ENCODE measurements at regions not wholly inside any gene's neighbourhood (a gene's known extent, or its start where the extent isn't known, plus 50 kb on each side); places are given as distances from the start of the nearest gene placed in this dataset.
A peak's percentile ranks its signal among the peaks of the same experiment; 100 is the strongest.

DNA sequence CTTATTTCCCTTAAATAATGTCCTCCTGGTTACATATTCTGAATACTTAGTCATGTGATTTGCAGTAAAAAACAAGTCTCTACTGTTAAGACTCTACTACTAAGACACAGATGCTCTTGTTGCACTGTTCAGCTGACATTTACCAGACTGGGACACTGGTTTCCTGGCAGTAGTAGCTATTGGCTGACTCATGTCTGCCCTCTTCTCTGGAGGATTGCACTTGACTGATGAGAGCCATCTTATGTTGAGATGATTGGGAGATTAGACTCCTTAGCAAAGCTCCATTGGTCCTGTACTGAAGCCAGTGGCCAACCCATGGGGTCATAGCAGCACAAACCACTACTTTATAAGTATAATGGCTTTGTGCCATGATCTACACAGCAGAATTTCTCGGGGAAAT is 1672.6 kb upstream of the PCDH20 start (continued):
- no peak for TF ChIP-seq TCF12 (IDR thresholded peaks at IDR 0.05; ENCODE audit: low read depth, low read length)
- TF ChIP-seq BRCA1 (IDR thresholded peaks at IDR 0.05; ENCODE audit: low read depth, low read length) = no peak
- no peak for TF ChIP-seq SMAD1 (IDR thresholded peaks at IDR 0.05; ENCODE audit: low read depth, partially characterized antibody)
- TF ChIP-seq HDAC2 (IDR thresholded peaks at IDR 0.05) = no peak
- no peak for TF ChIP-seq SMARCA5 (IDR thresholded peaks at IDR 0.05)
- TF ChIP-seq KAT2A (conservative IDR thresholded peaks at IDR 0.05; ENCODE audit: control insufficient read depth, low read depth, low read length) = no peak

DNA sequence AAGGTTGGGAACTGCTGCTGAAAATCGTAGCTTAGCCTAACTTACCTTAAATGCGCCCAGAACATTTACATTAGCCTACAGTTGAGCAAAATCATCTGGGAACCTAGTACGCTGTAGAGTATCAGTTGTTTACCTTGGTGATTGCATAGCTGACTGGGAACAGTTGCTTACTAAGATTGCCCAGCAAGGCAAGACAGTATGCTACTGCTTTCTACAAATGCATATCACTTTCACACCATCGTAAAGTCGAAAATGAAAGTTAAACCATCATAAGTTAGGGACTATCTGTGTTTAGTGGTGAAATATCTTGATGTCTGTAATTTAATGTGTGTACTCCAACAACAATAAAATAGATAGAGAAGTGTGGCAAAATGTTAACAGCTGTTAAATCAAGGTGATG is 1670.6 kb upstream of the PCDH20 start:
- H3K4me1 ChIP-seq (ENCODE audit: control insufficient read depth, insufficient read depth, low read length) = no peaks in the 10 kb centered on the region
- intact Hi-C loops (cut with micrococcal nuclease; ENCODE audit: unreplicated experiment) = no loop called here
- RAD21 ChIA-PET (ENCODE audit: unreplicated experiment) = no interaction called here
- no peak overlapping the region for H3K4me2 ChIP-seq (ENCODE audit: control insufficient read depth, insufficient read depth)
- DNase-seq (ENCODE audit: low read depth, low spot score) (no peak), ATAC-seq (peak; percentile 96), FAIRE-seq (no peak)
- no peaks in the 10 kb centered on the region for H3K9me3 ChIP-seq (replicated peaks; ENCODE audit: control insufficient read depth, insufficient read depth, low read length)
- H3K36me3 ChIP-seq (ENCODE audit: control insufficient read depth in 2 of 2, insufficient read depth in 2 of 2, low read length in 1 of 2) = no peaks in the 10 kb centered on the region
- no peaks in the 10 kb centered on the region for H3K27me3 ChIP-seq (replicated peaks in 1 of 2; ENCODE audit: control insufficient read depth in 2 of 2, insufficient read depth in 2 of 2, low read length in 1 of 2)
- no peaks in the 10 kb centered on the region for H3K79me2 ChIP-seq (ENCODE audit: control insufficient read depth, insufficient read depth, low read length)
- no peak overlapping the region for H3K9ac ChIP-seq (ENCODE audit: control insufficient read depth, insufficient read depth, low read length)
- no TSS peak for BruUV-seq (replicated peaks)
- no peak overlapping the region for H3K4me3 ChIP-seq
- no peaks in the 10 kb centered on the region for H4K20me1 ChIP-seq (ENCODE audit: control insufficient read depth, insufficient read depth)
- CTCF ChIA-PET = no interaction called here
- SMC1A ChIA-PET (ENCODE audit: uncharacterized antibody, unreplicated experiment) = interaction anchor here (1.1 kb wide), 1 partner anchor 9 kb away, joined by 3 read pairs; no protein-coding TSS in a partner anchor
- H2AFZ ChIP-seq (ENCODE audit: control insufficient read depth, low read depth, low read length) = no peak overlapping the region
- 25% methylated on average over 5 of the region's 5 CpGs for WGBS (ENCODE audit: insufficient coverage, insufficient replicate concordance, low lambda C conversion rate, missing lambda C conversion rate)
- POLR2A ChIA-PET = no interaction called here
- in situ Hi-C loops (cut with MboI) = no loop called here
- H3K27ac ChIP-seq (ENCODE audit: control insufficient read depth, insufficient read depth) = no peak overlapping the region
- TF ChIP-seq TBL1XR1 (IDR thresholded peaks at IDR 0.05; ENCODE audit: low read depth, low read length) (no peak), BCL11A (IDR thresholded peaks at IDR 0.05; ENCODE audit: low read depth, low read length) (no peak), CBX5 (IDR thresholded peaks at IDR 0.05; ENCODE audit: low read depth) (no peak), EGR1 (IDR thresholded peaks at IDR 0.05; ENCODE audit: borderline replicate concordance in 1 of 2, low read depth in 2 of 2, low read length in 2 of 2) (no peak), SUPT20H (IDR thresholded peaks at IDR 0.05; ENCODE audit: borderline replicate concordance, control insufficient read depth, low read depth, low read length) (no peak), SRF (IDR thresholded peaks at IDR 0.05; ENCODE audit: low read depth in 2 of 2, low read length in 2 of 2) (no peak), SMAD5 (IDR thresholded peaks at IDR 0.05; ENCODE audit: low read depth) (no peak), ZBED1 (IDR thresholded peaks at IDR 0.05; ENCODE audit: borderline replicate concordance) (no peak), SP1 (IDR thresholded peaks at IDR 0.05; ENCODE audit: low read depth, low read length) (no peak), EZH2 (IDR thresholded peaks at IDR 0.05; ENCODE audit: borderline replicate concordance, control insufficient read depth, low read depth, low read length) (no peak), SIX5 (IDR thresholded peaks at IDR 0.05; ENCODE audit: low read depth, low read length, severe bottlenecking) (no peak)
- TF ChIP-seq, protein P1, sequence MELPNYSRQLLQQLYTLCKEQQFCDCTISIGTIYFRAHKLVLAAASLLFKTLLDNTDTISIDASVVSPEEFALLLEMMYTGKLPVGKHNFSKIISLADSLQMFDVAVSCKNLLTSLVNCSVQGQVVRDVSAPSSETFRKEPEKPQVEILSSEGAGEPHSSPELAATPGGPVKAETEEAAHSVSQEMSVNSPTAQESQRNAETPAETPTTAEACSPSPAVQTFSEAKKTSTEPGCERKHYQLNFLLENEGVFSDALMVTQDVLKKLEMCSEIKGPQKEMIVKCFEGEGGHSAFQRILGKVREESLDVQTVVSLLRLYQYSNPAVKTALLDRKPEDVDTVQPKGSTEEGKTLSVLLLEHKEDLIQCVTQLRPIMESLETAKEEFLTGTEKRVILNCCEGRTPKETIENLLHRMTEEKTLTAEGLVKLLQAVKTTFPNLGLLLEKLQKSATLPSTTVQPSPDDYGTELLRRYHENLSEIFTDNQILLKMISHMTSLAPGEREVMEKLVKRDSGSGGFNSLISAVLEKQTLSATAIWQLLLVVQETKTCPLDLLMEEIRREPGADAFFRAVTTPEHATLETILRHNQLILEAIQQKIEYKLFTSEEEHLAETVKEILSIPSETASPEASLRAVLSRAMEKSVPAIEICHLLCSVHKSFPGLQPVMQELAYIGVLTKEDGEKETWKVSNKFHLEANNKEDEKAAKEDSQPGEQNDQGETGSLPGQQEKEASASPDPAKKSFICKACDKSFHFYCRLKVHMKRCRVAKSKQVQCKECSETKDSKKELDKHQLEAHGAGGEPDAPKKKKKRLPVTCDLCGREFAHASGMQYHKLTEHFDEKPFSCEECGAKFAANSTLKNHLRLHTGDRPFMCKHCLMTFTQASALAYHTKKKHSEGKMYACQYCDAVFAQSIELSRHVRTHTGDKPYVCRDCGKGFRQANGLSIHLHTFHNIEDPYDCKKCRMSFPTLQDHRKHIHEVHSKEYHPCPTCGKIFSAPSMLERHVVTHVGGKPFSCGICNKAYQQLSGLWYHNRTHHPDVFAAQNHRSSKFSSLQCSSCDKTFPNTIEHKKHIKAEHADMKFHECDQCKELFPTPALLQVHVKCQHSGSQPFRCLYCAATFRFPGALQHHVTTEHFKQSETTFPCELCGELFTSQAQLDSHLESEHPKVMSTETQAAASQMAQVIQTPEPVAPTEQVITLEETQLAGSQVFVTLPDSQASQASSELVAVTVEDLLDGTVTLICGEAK (IDR thresholded peaks at IDR 0.05; ENCODE audit: borderline replicate concordance) = no peak
- TF ChIP-seq, protein P2, sequence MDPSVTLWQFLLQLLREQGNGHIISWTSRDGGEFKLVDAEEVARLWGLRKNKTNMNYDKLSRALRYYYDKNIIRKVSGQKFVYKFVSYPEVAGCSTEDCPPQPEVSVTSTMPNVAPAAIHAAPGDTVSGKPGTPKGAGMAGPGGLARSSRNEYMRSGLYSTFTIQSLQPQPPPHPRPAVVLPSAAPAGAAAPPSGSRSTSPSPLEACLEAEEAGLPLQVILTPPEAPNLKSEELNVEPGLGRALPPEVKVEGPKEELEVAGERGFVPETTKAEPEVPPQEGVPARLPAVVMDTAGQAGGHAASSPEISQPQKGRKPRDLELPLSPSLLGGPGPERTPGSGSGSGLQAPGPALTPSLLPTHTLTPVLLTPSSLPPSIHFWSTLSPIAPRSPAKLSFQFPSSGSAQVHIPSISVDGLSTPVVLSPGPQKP (IDR thresholded peaks at IDR 0.05; ENCODE audit: low read depth, low read length) = no peak
